Adrenal gland (tissue), 5 donors: ENCODE measurements at regions not wholly inside any gene's neighbourhood (a gene's known extent, or its start where the extent isn't known, plus 50 kb on each side); places are given as distances from the start of the nearest gene placed in this dataset.

Experiments used
- CTCF ChIP-seq, 6 experiments: fragments of 450-650 bp in 4 of 6; fragments of 200-600 bp in 2 of 6; sonication (generic) in 1 of 6; IDR thresholded peaks; 1 replicate in 5 of 6; 2 replicates in 1 of 6; pipeline versions ENCODE4 v1.5.1 to v1.8.0; 2016 to 2021; ENCODE audit warnings: antibody characterized with exemption in 6 of 6, mild to moderate bottlenecking in 2 of 6, moderate library complexity in 1 of 6
- POLR2A ChIP-seq, 2 donors: fragments of 450-650 bp; IDR thresholded peaks; one replicate each; pipeline ENCODE4 v1.6.1; 2017; ENCODE audit warnings: antibody characterized with exemption in 2 of 2, mild to moderate bottlenecking in 2 of 2, moderate library complexity in 1 of 2
- donor health status: DM: no; HTN: no; CAD: no.

- TF ChIP-seq CTCF (IDR thresholded peaks at IDR 0.05) (no peak), POLR2A (IDR thresholded peaks at IDR 0.05) (no peak)
Observed at GRCh38 chr5:117680426-117680825, 1105.8 kb upstream of the SEMA6A start.
